SU-DHL-6 (cell line): ENCODE measurements at regions not wholly inside any gene's neighbourhood (a gene's known extent, or its start where the extent isn't known, plus 50 kb on each side); places are given as distances from the start of the nearest gene placed in this dataset.

Experiments
- EZH2phosphoT487 ChIP-seq: fragments of 200-600 bp; sonication (generic), shearing (Covaris generic); conservative IDR thresholded peaks from 2 replicates; pipeline ENCODE4 v1.6.1; 2018; ENCODE audit warnings: mild to moderate bottlenecking, antibody characterized with exemption, low read length, moderate library complexity, mixed read lengths
- TF ChIP-seq, protein P1 (sequence below): fragments of 200-600 bp; sonication (generic); IDR thresholded peaks from one replicate; pipeline ENCODE4 v1.5.1; 2017; ENCODE audit warnings: antibody characterized with exemption, mild to moderate bottlenecking, low read length, moderate library complexity; ENCODE audit not compliant: insufficient read depth, poor library complexity, severe bottlenecking

DNA sequence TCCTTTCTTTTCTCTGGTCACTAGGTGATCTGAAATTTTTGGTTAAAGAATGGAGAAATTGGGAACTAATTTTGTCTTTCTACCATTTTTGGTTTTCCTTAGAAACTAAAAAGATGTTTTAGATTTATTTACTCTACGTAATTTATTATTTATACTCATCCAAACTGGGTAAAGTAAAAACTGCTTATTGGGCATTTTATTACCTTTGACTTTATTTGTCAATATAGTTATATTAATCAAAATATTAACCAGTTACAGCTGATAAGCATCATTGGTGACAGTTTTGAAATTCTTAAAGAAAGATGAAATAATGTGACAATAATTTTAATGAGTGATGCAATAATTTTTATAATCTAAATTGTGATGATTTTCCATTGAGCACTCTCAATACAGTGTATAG lies 502.0 kb upstream of the RAG2 start:
- TF ChIP-seq, protein P1, sequence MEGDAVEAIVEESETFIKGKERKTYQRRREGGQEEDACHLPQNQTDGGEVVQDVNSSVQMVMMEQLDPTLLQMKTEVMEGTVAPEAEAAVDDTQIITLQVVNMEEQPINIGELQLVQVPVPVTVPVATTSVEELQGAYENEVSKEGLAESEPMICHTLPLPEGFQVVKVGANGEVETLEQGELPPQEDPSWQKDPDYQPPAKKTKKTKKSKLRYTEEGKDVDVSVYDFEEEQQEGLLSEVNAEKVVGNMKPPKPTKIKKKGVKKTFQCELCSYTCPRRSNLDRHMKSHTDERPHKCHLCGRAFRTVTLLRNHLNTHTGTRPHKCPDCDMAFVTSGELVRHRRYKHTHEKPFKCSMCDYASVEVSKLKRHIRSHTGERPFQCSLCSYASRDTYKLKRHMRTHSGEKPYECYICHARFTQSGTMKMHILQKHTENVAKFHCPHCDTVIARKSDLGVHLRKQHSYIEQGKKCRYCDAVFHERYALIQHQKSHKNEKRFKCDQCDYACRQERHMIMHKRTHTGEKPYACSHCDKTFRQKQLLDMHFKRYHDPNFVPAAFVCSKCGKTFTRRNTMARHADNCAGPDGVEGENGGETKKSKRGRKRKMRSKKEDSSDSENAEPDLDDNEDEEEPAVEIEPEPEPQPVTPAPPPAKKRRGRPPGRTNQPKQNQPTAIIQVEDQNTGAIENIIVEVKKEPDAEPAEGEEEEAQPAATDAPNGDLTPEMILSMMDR = no peak
- no peak for TF ChIP-seq EZH2phosphoT487
